Islet of Langerhans (tissue), 1 donor: ENCODE measurements at regions not wholly inside any gene's neighbourhood (a gene's known extent, or its start where the extent isn't known, plus 50 kb on each side); places are given as distances from the start of the nearest gene placed in this dataset.

Experiments used
- FAIRE-seq: peaks from one replicate; lab custom pipeline; 2011; peaks lifted over from hg19 to GRCh38; lab: Jason Lieb, UNC

- no peak for FAIRE-seq
These were observed 138.3 kb upstream of the AGBL1 start for GRCh38 chr15:85941186-85941855.

- FAIRE-seq, result no peak
These were observed 137.0 kb upstream of the AGBL1 start for GRCh38 chr15:85942632-85943031.

- FAIRE-seq, result no peak
These were observed 136.5 kb upstream of the AGBL1 start for GRCh38 chr15:85943151-85943550.

GRCh38 chr15:85943791-85944190 is 135.9 kb upstream of the AGBL1 start:
- FAIRE-seq, result no peak

- FAIRE-seq, result no peak
These were observed 132.7 kb upstream of the AGBL1 start for GRCh38 chr15:85947021-85947420.

- FAIRE-seq, result no peak
These were observed 131.7 kb upstream of the AGBL1 start for GRCh38 chr15:85947936-85948335.

- FAIRE-seq, result no peak
These were observed 129.6 kb upstream of the AGBL1 start for GRCh38 chr15:85950101-85950500.

GRCh38 chr15:85954586-85954985 is 125.1 kb upstream of the AGBL1 start:
- no peak for FAIRE-seq

- FAIRE-seq, result no peak
These were observed 123.9 kb upstream of the AGBL1 start for GRCh38 chr15:85955501-85956391.

- FAIRE-seq, result no peak
These were observed 123.0 kb upstream of the AGBL1 start for GRCh38 chr15:85956532-85957275.

GRCh38 chr15:85959611-85960010 is 120.1 kb upstream of the AGBL1 start:
- FAIRE-seq, result no peak

GRCh38 chr15:85960381-85960780 is 119.3 kb upstream of the AGBL1 start:
- FAIRE-seq, result no peak

- no peak for FAIRE-seq
These were observed 117.8 kb upstream of the AGBL1 start for GRCh38 chr15:85961821-85962220.

GRCh38 chr15:85963262-85963760 is 116.4 kb upstream of the AGBL1 start:
- no peak for FAIRE-seq

- no peak for FAIRE-seq
These were observed 115.2 kb upstream of the AGBL1 start for GRCh38 chr15:85964471-85964870.

- no peak for FAIRE-seq
These were observed 112.1 kb upstream of the AGBL1 start for GRCh38 chr15:85967553-85967952.

GRCh38 chr15:85972805-85973540 is 106.7 kb upstream of the AGBL1 start:
- FAIRE-seq, result no peak

GRCh38 chr15:85973584-85974347 is 105.9 kb upstream of the AGBL1 start:
- no peak for FAIRE-seq

- no peak for FAIRE-seq
These were observed 105.3 kb upstream of the AGBL1 start for GRCh38 chr15:85974348-85974705.

GRCh38 chr15:85974742-85975141 is 104.9 kb upstream of the AGBL1 start:
- no peak for FAIRE-seq

GRCh38 chr15:85976102-85976501 is 103.6 kb upstream of the AGBL1 start:
- no peak for FAIRE-seq
